DMS153 treated with DMSO at 0.1 percent for 48 hours (cell line): ENCODE measurements at regions not wholly inside any gene's neighbourhood (a gene's known extent, or its start where the extent isn't known, plus 50 kb on each side); places are given as distances from the start of the nearest gene placed in this dataset.
"Not testable (repeated sequence)": the region's sequence is repeated elsewhere in the genome, so short reads cannot be mapped to it uniquely, and the experiment has no call there.

Source experiments
- DNase-seq: peaks from one replicate; lab custom pipeline; 2025; ENCODE audit not compliant: unreplicated experiment; lab: John Stamatoyannopoulos, UW

GRCh38 chr5:130957151-130957550, 207.9 kb downstream of the HINT1 start:
- no peak for DNase-seq

GRCh38 chr5:130955041-130955440, 210.0 kb downstream of the HINT1 start:
- no peak for DNase-seq

GRCh38 chr5:130954336-130954735, 210.7 kb downstream of the HINT1 start:
- DNase-seq, result no peak

- no peak for DNase-seq
Observed at GRCh38 chr5:130939059-130939458, 226.0 kb downstream of the HINT1 start.

GRCh38 chr5:130937046-130937445, 228.0 kb downstream of the HINT1 start:
- no peak for DNase-seq

- no peak for DNase-seq
Observed at GRCh38 chr5:130923543-130924124, 241.4 kb downstream of the HINT1 start.

GRCh38 chr5:130912088-130912487, 253.0 kb downstream of the HINT1 start:
- DNase-seq, result no peak

- DNase-seq, result no peak
Observed at GRCh38 chr5:130908186-130908585, 256.9 kb downstream of the HINT1 start.

GRCh38 chr5:130897537-130898195, 267.4 kb downstream of the HINT1 start:
- DNase-seq, result not testable (repeated sequence)

- DNase-seq, result not testable (repeated sequence)
Observed at GRCh38 chr5:130897181-130897536, 267.9 kb downstream of the HINT1 start.

- DNase-seq, result no peak
Observed at GRCh38 chr5:130896636-130897035, 268.4 kb downstream of the HINT1 start.

- no peak for DNase-seq
Observed at GRCh38 chr5:130893006-130893405, 272.1 kb downstream of the HINT1 start.

GRCh38 chr5:130890610-130891009, 274.4 kb downstream of the HINT1 start:
- DNase-seq, result no peak

- DNase-seq, result no peak
Observed at GRCh38 chr5:130885691-130886090, 279.4 kb downstream of the HINT1 start.

GRCh38 chr5:130885027-130885426, 280.0 kb downstream of the HINT1 start:
- DNase-seq, result no peak

GRCh38 chr5:130884023-130884422, 281.0 kb downstream of the HINT1 start:
- DNase-seq, result no peak

- DNase-seq, result no peak
Observed at GRCh38 chr5:130875656-130876055, 289.4 kb downstream of the HINT1 start.

- DNase-seq, result no peak
Observed at GRCh38 chr5:130874861-130875417, 290.1 kb downstream of the HINT1 start.

GRCh38 chr5:130871346-130872086, 293.5 kb downstream of the HINT1 start:
- no peak for DNase-seq

GRCh38 chr5:130870691-130871090, 294.4 kb downstream of the HINT1 start:
- no peak for DNase-seq

- no peak for DNase-seq
Observed at GRCh38 chr5:130868186-130868840, 296.7 kb downstream of the HINT1 start.
